NCI-H2107 (cell line): ENCODE measurements at regions not wholly inside any gene's neighbourhood (a gene's known extent, or its start where the extent isn't known, plus 50 kb on each side); places are given as distances from the start of the nearest gene placed in this dataset.

Experiments
- DNase-seq: peaks from one replicate; lab custom pipeline; 2025; lab: John Stamatoyannopoulos, UW

DNA sequence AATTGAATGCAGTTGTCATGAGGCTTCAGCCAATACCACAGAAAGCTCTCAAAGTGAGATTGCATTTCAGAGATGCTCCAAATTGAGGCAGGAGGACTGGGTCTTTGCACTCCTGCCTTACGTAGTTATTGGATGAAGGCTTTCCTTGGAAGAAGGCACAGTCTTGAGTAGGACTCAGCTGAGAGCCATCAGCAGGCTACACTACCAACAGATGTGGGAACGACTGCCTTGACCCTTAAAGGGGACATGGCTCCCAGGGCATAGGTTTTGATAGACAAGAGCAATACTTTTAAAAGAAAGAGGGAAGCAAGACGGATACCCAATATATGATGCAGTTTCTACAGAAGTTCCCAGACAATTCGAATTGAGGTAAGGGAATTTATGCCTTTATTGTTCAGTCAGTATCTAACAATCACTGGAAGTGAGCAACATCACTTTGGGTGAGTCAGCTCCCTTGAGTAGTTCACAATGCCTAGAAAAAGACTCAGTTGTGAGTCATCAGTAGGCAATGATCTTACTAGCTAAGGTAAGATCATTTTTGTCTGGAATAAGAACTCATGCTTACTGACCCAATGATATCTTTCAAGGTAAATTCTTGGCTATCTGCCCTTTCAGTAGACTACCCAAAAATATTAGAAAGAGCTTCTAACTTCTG, 390.8 kb downstream of the GJA1 start:
- no peak for DNase-seq

DNA sequence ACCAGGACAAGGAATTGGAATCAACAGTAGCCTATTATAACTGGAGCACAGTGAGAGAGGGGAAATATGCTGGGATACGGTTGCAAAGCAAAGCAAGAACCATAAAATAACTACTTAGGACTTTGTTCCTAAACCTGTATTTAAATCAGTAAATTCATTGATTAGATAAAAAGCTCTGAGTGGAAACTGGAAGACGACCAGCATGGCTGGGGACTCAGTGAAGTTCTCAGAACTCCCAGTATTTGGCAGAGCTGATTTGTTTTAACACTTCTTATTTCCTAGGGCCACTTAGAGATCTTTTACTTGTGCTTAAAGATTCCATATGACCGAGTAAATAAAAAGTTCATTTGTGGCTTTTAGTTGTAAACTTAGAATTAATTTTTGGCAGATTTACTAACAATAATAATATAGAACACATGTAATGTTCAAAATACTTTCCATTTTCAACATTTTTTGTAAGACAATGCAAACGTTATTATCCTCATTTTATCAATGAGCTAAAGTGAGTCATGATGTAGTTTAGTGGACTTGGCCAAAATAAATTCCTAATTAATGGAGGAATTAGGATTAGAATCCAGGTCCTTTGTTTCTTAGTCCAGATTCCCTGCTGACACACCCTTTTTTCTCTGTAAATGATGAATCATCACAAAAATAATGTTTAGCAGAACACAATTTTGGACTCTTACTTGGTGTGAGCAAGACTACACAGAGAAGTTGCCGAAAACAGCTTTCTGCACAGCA, 392.9 kb downstream of the GJA1 start:
- no peak for DNase-seq

DNA sequence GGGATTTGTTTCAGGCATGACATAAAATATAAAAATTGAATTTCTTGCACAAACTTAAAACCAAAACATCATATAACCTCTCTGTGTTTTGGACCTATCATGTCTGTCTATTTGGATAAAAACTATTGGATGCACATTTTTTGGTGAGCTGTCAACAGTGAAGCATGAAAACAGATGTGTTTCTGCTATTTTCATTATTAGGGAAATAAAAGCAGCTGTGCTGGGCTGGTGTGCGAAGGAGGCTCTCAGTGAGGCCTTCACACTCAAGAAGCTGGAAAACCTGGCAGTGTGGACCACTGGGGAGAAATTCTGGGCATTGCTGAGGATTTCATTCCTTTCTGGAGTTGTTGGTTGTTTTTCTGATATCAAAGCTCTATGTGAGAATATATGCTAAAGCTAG, 395.3 kb downstream of the GJA1 start:
- DNase-seq, result no peak

DNA sequence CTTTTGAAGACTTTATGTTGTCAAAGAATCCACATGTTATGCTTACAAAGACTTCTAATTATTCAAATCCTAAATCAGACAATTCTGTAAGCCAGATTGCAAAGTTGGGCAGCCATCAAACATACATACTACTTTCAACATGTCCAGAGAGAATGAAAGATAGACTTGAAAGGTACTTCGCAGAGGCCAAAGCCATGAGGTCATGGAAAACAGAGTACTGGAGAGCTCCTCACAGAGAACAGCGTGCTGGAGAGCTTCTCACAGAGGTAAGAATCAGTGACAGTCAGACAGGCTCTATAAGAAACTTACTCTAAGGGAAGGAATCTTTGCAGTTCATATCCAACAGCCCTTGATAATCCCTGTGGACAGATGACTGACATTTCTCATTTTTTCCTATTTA, 400.2 kb downstream of the GJA1 start:
- DNase-seq, result no peak

DNA sequence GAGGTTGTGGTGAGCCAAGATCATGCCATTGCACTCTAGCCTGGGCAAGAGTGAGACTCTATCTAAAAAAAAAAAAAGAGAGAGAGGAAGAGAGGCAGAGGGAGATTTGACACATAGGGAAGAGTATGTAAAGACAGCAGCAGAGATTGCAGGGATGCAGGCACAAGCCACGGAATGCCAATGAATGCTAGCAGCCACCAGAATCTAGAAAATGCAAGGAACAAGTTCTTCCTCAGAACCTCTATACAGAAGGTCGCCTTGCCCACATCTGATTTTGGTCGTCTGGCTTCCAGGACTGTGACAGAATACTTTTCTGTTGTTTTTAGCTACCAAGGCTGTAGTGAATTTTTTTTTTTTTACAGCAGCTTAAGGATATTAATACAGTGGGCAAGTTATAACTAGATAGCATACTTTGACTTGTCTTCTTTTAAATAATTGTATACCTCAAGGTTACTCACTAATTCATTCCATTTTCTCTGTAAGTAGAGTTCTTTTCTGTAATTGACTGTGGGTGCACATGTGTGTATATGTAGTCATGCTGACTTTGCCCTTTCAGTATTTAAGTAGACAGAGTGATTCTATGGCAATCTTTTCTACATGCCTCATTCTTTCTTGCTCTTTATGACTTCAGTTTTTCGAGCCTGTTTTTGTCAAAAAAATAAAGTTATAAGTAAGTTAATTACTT, 402.2 kb downstream of the GJA1 start:
- no peak for DNase-seq

DNA sequence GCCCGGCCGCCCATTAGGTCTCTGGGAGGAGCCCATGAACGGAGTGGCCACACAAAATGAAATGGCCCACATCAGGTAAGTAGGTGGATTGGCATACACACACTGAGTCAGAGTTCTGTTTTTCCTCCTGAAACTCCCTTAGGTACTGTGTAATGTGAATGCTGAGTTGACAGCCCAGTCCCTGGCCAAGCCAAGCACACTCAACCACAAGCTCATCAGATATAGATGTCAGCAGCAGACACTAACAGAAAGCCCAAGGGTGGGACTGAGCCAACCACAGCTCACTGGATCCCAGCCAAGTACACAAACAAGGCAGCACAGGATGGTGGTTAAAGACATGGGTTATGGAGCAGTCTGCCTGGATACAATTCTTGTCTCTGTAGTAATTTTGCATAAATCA, 403.4 kb downstream of the GJA1 start:
- no peak for DNase-seq

DNA sequence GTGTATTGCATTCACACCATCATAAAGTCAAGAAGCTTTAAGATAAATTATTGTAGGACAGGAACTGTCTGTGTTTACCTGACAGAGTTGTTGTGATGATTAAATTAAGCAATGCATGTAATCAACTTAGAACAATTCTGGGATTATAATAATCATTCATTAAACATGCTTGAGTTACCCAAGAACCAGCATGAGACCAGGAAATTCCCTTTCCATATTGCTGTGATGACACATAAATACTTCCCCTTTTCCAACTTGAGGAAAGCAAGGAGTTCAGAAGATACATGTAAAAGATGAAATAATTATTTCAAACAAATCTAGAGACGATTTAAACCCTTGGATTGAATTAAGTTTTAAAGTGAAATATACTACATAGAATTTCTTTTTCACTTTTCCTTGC, 404.4 kb downstream of the GJA1 start:
- DNase-seq, result no peak

DNA sequence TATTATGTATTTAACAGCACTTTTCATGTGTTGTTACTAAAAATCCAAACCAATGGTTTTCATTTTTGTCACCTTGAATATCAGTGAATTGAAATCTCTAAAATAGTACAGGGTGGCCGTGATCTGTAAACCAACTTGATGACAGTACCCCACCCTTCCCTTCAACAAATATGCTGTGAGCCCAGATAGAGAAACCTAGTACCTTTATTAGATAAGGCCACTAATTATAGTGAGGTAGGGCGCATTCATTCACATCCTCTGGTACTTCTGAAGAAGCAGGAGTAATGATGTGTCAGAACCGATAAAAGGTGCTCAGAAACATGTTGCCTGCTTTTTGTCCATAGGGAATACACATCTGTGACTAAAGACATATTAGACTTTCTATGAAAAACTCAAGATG, 409.5 kb downstream of the GJA1 start:
- DNase-seq, result no peak

DNA sequence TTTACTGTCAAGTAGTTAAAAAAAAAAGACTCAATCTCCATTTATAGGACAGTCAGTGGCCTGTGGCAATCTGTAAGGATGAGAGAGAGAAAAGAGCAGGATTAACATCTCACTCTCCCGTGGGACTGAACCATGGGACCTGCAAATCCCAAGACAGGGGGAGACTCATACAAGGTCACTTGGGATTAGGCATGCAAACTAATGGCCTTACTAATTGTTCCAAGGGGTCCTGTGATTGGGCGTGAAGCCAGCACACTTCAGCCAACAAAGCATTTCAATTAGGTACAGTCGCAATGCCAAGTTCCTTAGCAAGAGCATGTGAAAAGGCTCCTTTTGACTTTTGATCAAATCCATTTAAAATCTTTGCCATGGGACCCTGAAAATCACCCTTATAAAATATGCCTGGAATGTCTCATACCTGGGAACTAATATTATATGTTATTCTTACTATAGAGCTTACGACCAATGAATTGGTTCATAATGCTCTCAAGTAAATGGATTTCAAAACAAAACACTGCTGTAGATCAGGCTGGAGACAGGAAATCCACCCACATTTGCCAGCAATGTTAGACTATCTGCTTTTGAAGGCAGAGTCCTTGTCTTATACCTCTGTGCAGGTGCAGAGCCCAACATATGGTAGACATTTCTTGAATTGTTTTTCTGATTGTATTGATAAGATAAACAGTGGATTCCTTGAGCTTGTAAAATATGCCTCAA, 412.5 kb downstream of the GJA1 start:
- DNase-seq, result no peak

DNA sequence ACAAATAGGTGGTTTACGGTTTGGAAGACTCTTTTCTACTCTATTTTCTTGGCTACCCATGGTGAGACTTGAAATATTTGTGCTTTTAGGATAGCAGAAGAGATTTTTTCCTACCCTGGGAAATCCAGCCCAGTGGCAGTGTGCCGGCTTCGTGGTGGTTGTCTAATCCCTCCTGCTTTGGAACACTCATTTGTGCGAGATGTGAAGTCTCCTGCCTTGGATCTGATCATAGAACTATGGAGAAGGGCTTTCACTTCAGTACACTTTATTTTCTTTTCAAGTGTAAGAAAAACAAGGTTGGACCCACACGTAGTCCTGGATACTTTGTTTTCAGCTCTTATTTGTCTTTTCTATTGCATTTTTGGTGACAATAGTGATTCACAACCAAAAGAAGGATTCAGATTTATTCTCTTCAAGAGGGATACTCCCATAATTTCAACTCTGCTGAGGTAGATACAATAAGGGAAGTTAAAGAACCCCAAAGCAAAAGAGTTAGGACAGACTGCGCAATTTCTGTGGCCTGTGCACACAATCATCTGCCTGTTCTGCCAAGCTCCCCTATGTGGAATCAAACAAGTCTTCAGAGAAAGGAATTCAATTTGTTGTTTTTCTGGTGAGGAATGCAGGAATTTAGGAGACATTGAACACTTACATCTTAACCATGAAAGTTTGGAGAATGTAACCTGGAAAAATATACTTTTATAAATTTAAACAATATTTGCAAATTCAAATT, 413.2 kb downstream of the GJA1 start:
- DNase-seq, result no peak

DNA sequence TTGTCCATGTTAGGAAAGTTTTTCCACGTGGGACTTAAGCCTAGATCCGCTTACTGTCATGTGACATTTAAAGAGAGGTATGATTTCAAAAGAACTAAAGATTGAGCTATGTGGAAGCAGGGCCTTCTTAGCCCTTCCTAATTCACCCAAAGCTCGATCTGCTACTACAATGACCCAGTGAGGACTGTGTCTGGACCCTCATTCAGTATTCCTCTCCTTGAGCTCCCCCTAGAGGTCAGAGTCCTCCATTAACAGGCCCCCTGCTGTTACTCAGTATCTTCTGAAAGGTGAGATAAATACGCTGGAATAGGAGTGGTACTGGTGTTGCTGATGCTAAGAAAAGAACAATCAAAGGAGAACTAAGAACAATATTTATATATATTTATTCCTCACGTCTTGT, 414.0 kb downstream of the GJA1 start:
- DNase-seq, result no peak

DNA sequence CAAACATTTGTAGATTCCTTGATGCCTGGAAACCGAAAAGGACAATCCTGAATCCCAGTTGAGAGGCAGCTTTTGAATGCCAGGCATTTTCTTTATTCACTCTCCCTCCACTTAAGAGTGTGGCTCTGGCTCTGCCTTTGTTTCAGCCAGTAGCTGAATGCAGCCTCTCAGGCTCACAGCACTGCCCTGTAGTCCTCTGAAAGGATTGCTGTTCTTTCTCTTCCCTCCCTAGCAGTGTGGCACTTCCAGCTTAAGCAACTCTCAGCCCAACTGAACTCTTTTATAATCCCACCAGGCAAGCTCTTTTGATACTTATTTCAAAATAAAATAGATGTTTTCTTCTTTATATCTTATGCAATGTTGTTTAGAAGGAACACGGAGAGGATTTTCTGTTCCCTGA, 415.6 kb downstream of the GJA1 start:
- no peak for DNase-seq

DNA sequence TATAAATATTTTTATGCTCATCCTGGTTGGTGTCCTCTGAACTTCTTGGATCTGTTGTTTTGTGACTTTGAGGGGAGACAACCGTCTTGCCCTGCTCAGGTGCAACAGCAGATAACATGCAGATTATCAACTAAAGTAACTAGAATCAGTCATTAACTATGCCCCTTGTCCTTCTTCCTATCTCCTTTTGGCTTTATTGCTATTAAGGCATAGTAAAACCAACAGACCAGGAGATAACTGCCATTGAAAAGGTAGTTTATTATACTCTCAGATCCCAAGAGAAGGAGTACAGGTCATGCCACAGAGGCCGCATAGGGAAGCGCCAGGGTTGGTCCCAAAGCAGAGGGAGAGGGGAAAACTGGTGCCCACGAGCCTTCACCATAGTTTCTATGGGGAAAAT, 418.2 kb downstream of the GJA1 start:
- DNase-seq, result no peak

DNA sequence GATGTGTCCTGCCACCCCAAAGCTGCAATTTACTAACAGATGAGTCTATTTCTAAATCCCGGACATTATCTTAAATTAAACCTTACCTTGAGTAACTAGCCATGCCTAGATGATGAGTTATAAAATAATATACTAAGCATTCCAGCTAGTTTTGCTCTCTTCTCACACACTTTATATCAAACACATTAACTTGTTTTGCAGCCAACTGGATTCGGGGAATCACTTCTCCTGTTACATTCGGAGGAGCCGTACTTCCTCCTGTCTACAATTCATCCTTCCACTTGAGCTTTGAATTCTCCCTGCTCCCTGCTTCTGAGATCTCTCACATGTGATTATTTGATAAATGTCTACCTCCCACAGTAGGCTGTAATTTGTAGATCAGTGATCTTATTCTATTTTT, 420.1 kb downstream of the GJA1 start:
- no peak for DNase-seq

DNA sequence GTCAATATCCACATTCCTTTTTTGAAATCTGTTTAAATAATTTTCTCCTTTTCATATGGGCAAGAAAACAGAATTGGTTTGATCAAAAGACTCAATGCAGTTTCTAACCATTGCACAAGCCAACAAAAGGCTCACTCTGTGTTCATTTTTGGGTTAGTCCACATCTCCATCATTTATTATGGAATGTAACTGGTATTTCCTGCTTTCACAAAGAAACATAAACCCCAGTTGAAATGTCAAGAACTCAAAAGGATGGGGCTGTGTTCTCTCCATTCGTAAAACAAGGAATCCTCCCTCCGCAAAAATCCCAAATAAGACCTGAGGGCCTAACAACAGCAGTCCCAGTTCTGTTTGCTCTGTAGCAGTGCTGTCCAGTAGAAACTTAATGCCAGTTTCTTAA, 420.9 kb downstream of the GJA1 start:
- DNase-seq, result no peak

DNA sequence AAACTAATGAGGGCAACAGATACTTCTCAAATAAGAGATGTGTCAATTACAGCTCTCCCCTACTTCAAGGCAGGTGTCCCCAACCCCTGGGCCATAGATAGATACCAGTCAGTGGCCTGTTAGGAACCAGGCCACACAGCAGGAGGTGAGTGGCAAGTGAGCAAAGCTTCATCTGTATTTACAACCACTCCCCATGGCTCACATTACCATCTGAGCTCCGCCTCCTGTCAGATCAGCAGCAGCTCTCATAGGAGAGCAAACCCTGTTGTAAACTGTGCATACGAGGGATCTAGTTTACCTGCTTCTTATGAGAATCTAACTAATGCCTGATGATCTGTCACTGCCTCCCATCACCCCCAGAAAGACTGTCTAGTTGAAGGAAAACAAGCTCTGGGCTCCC, 422.1 kb downstream of the GJA1 start:
- DNase-seq, result no peak

DNA sequence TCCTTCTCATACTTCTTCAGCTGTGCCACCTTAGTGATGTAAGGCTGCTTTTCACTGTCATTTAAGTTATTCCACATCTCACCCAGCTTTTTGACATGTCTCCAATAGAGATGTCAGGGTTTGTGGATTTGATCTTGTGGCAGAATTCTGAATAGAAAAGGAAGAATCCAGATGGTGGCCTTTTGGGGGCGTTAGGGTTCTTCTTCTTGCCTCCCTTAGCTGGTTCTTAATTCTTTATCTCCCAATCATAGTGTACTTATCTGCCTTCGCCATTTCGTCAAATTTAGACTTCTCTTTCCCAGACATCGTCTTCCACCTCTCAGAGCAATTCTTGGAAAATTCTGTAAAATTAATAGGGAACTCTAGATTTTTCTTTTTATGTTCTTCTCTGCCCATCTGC, 422.9 kb downstream of the GJA1 start:
- no peak for DNase-seq

DNA sequence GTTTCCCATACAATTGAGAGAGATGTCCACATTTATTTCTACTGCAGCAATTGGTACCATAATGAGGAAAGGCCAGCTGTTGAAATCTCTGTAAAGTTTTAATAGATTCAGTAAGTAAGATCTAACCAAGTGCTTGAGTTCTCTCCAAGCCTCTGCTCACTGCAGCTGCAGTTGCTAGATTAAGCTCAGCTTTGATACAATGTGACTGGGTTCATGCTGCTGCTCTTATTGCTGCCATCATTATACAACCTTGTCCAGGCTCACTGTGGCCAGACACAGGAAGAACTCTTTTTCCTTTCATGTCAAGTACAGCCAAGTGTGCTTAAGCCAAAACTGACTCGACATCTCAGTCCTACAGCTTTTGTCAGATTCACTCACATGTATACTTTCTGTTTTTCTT, 423.5 kb downstream of the GJA1 start:
- no peak for DNase-seq

DNA sequence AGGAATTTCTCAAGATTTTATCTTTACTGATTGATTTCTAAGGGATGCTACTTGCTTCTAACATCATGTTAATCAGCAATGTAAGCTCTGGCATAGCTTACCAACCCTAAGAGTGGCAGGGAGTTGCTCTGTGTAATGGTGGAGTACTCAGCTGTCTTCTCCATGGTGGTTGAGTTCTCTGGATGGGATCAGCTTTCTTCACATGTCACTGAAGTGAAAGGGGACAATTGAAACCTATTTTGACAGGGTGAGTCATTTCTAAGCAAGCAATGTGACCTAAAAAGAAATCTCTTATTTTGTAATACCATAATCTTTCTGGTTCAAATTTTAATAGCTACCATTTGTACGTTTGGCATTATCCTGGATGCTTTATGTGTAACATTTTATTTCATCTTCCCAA, 430.4 kb downstream of the GJA1 start:
- no peak for DNase-seq

DNA sequence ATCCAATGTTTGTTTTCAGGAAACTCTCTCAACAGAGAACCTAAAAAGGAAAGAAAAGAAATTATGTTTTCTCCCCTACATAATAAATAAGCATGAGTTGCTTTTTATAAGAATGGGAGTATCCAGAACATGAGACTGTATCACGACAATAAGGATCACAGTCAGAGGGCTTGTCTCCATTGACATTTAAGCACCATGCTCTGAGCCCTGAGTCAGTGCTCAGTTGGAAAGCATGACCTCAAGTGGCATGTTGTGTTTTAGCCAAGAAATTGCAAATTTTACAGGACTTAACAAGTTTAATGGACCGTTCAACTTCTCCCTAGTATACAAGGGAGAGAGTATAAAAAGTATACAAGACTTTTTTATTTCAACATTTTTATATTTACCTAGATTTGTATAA, 431.6 kb downstream of the GJA1 start:
- no peak for DNase-seq

DNA sequence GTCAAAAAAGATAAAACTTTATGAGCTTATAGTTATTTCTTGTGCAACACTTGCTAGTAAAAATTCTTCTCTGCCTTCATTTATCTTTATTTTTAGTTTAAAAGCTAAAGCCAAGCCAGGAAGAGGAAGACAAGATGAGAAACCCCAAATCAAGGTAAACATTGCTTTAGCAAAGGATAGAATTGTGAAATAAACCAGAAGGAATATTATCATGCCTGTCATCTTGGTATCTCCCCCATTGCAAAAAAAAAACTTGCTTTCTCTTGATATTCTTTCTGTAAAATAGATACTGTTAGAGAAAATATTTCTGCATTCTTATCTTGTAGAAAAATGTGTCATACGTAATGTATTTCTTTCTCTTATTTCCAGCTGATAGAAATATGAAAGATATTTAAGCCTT, 432.8 kb downstream of the GJA1 start:
- no peak for DNase-seq

DNA sequence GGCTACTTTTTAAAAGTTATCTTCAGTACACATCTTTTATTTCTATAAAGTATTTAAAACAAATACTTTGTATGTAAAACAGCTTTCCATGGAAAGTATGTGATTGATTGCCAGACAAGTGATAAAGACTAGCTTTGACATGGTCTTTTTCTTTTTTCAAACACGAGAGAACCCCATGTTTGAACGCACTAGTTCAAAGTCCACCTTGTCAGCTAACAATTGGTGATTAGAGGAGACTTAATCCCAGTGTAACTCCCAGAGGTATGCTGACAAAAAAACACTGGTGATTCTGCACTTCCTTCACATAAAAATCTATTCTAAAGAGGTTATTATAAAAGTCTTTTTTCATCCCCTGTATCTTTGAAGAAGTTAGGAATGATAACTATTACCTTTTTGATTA, 438.1 kb downstream of the GJA1 start:
- no peak for DNase-seq
